NCI-H1694 treated with DMSO at 0.1 percent for 48 hours (cell line): ENCODE measurements at regions not wholly inside any gene's neighbourhood (a gene's known extent, or its start where the extent isn't known, plus 50 kb on each side); places are given as distances from the start of the nearest gene placed in this dataset.
"Not testable (repeated sequence)": the region's sequence is repeated elsewhere in the genome, so short reads cannot be mapped to it uniquely, and the experiment has no call there.

Experiments used
- DNase-seq: peaks from one replicate; lab custom pipeline; 2025; lab: John Stamatoyannopoulos, UW

DNA sequence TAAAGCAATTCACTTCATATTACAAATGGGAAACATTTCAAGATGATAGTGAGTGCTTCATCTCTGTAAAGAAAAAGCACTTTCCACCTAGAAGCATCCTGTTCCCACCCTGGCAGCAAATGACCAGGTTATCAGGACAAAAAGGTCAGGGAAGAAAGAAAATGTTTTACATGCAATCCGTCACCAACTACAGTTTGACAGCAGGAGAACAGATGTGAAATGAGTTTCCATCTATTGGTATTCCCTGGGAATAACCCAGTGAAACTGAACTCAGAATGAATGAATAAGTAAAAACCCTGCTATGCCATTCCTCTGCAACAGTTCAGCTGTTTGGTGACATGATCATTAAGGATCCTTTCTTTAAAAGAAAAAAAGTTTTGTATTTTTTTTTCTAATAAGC is 67.6 kb downstream of the HTR1A start:
- no peak for DNase-seq

- no peak for DNase-seq
Observed at GRCh38 chr5:63878788-63879187, 83.5 kb downstream of the HTR1A start.

- no peak for DNase-seq
Observed at GRCh38 chr5:63877961-63878360, 84.3 kb downstream of the HTR1A start.

DNA sequence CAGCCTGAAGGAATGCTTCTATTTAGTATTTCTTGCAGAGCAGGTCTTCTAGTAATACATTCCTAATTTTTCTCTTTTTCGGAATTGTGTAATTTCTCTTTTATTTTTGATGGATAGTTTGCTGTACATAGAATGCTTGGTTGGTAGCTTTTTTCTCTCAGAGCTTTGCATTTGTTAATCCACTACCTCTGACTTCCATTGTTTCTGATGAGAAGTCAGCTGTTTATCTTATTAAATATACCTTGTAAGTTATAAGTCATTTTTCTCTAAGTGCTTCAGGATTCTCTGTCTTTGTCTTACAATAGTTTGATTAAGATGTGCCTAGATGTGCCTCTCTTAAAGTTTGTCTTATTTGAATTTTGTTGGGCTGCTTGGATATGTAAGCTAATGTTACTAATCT is 101.9 kb downstream of the HTR1A start:
- no peak for DNase-seq

- no peak for DNase-seq
Observed at GRCh38 chr5:63854076-63854475, 108.2 kb downstream of the HTR1A start.

- DNase-seq = no peak
Observed at GRCh38 chr5:63843190-63843589, 119.1 kb downstream of the HTR1A start.

DNA sequence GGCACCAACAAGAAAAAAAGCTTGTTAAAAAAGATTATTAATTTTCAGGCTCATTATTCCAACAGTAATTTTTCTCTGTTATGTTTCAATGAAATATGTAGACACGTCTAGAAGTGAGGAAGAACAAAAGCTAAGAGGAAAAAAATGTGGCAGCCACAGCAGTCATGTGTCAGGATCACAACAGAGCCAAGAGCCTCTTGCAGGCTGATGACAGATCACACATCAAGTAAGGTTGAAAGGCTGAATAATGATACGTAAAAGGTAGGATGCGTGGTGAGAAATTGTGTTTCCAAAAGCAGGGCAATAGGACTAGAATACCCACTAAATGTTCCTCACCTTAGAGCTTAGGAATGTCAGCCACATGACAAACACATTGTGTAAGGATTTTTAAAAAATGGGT is 124.8 kb downstream of the HTR1A start:
- DNase-seq = no peak

DNA sequence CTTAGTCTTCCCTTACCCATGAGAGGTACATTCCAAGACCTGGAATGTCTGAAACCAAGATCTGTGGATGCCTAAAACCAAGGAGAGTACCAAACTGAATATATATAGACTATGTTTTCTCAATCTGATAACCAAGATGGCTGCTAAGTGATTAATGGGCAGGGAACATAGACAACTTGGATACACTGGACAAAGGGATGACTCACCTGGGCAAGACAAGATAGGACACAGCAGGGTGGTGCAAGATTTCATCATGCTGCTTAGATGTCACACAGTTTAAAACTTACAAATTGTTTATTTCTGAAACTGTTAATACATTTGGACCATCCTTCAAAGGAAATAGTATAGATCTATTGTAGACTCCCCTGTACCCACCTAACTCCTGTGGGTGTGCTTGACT is 130.9 kb downstream of the HTR1A start:
- DNase-seq = no peak

- DNase-seq = no peak
Observed at GRCh38 chr5:63825984-63826383, 136.3 kb downstream of the HTR1A start.

- no peak for DNase-seq
Observed at GRCh38 chr5:63823583-63823982, 138.7 kb downstream of the HTR1A start.

DNA sequence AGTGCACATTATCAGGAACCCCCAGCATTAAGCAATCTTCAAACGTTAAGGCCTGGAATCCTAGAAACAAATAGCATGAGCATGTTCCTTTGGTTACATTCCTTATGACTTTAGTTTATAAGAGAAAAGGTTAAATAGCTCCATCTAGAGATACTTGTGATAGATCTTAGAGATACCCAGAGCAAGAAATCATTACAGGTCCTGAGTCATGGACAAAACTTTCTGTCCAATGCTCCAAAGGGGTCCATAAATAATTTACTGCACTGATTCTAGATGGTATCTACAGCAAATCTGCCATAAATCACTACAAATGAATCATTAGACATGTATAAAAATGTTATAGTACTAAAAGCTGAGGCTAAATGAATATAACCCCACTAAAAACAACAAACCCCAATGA is 139.6 kb downstream of the HTR1A start:
- no peak for DNase-seq

GRCh38 chr5:63820577-63820976 is 141.7 kb downstream of the HTR1A start:
- DNase-seq = no peak

- no peak for DNase-seq
Observed at GRCh38 chr5:63812693-63813092, 149.6 kb downstream of the HTR1A start.

DNA sequence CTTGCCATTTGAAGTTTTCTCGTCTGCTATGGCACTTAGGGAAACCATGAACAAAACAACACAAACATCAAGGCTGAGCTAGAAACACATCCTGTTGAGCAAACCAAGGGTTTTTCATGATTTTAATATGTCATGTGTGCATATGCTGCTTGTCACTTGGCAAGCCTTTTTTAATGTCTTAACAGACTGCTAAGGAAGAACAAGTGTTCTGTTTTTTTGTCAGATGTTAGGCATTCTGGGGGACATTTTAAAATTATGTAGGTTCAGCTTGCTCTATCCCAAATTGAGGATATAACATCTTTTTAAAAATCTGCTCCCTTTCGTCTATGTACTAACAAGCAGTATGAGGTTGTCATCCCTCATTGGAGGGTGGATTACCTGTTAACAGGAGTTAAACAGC is 150.3 kb downstream of the HTR1A start:
- DNase-seq = no peak

DNA sequence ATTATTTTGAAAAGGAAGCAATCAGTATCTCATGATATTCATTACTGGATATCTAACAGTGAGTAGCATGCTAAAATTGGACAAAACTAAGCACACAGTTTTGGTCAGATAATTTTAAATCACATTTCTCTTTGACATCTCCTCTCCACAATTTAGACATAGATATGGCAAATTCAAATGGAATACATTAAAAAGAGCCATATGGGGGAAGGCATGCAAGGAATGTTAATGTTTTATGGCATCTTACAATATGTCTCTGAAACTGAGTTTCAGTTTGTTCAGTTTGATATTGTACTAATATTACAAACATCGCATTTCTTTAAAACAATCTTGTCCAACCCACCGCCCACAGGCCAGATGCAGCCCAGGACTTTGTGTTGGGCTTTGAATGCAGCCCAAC is 151.0 kb downstream of the HTR1A start:
- DNase-seq = no peak

- DNase-seq = no peak
Observed at GRCh38 chr5:63805151-63805550, 157.1 kb downstream of the HTR1A start.

DNA sequence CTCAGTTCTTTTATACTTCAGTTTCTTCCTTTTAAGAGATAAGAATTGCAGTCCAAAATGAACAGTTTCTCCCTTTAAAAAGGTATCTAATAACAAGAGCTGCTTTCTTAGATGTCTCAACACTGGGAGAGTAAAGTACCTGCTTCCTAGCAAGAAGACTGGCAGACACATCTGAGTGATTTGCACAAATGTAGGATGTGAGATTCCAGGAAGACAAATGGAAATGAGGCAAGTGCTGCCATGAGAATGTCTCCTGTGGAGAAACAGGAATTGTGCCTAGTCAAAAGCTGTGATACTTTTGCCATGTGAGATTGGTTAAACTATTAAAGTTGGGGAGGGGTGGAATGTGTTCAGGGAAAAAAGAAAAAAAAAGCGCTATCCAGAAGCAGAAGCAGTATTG is 159.1 kb downstream of the HTR1A start:
- no peak for DNase-seq

DNA sequence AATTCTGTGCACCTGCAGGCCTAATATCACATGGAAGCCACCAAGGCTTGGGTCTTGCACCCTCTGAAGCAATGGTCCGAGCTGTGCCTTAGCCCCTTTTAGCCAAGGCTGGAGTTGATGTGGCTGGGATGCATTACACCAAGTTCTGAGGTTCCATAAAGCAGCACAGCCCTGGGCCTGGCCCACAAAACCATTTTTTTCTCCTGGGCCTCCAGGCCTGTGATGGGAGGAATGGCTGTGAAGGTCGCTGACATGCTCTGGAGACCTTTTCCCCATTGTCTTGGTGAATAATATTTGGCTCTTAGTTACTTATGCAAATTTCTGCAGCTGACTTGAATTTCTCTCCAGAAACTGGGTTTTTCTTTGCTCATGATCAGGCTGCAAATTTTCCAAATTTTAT is 167.3 kb downstream of the HTR1A start:
- no peak for DNase-seq

DNA sequence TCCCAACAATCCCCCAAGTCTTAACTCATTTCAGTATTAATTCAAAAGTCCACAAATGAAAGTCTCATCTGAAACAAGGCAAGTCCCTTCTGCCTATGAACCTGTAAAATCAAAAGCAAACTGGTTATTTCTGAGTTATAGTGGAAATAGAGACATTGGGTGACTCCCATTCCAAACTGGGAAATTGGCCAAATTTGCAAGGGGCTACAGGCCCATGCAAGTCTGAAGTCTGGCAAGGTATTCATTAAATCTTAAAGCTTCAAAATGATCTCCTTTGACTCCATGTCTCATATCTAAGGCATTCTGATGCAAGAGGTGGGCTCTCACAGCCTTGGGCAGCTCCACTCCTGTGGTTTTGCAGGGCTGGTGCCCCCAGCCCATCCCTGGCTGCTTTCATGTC is 167.9 kb downstream of the HTR1A start:
- no peak for DNase-seq

GRCh38 chr5:63774939-63775338 is 187.3 kb downstream of the HTR1A start:
- no peak for DNase-seq

DNA sequence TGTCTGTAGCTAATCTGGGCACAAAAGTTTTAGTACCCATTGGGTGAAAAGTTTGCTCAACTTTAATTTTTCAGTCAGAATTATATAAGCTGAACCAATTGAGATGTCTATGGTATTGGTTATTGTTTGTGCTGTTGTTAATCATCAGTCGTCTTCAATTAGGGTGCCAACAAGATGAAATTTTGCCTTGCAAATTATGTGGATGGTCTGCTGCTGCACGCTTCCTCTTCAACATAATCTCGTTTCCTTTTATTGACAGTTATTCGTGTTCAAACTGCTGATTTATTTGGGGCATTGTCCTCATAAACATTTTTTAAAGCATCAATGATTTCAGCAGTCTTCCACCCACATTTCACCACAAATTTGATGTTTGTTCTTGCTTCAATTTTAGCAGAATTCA is 194.0 kb downstream of the HTR1A start:
- DNase-seq = no peak

DNA sequence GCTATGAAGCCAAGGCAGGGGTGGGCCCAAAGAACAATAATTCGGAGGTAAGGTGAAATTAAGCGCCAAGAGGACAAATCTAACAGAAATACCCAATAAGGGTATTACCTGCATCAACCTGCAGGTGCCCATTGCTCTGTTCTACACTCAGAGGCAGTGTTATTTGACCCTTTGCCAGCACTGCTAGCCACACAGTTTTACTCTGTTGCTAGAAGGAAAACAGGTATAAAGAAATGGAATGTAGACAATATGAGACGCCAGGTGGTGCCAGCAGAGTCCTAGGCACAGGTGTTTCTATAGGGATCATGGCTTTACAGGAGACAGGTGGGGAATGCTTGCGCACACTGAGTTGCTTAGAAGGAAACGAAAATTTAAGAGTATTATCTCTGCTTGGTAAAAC is 201.3 kb downstream of the HTR1A start:
- no peak for DNase-seq

GRCh38 chr5:63743096-63743798 is 219.0 kb downstream of the HTR1A start:
- DNase-seq = no peak

GRCh38 chr5:63732880-63733279 is 229.4 kb downstream of the HTR1A start:
- not testable (repeated sequence) for DNase-seq

DNA sequence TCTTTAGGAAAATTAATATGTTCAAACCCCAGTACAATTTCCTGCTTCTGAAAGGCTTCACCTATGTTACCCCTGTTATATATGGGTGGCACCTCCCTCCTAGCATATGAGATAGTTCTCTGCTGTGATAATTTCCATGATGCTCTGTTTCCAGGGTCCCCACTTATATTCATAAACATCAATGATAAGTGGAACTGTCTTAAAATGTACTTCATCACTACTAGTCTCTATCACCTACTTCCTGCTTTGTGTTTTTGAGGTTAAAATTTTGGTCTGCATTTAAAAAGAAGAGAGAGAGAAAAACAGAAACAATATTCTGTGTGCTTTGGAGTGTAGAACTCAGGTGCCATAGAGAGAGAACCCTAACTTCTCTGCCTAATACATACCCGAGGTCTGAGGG is 234.7 kb downstream of the HTR1A start:
- no peak for DNase-seq
